ENCODE measurements at regions not wholly inside any gene's neighbourhood (a gene's known extent, or its start where the extent isn't known, plus 50 kb on each side); places are given as distances from the start of the nearest gene placed in this dataset.

DNA sequence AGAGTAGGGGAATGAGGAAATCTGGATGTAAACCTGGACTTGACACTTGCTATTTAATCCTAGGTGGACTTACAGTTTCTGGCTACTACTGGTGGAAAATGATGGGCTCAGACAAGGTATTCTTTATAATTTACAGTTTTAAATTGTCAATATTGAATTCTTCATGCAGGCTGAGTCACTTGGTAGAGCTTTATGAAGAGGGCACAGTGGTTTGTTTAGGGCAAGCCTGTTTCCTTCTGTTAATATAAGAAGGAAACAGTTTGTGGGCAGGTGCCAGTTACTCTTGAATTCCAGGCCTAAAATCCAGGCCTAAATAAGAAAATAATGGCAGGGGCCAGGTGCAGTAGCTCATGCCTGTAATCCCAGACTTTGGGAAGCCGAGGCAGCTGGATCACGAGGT, 355.8 kb upstream of the RGS6 start:
- H3K27ac Mint-ChIP-seq (ENCODE audit: low read depth) = no peak overlapping the region
- peaks cover 36% of the 10 kb centered on the region for H3K4me1 Mint-ChIP-seq

DNA sequence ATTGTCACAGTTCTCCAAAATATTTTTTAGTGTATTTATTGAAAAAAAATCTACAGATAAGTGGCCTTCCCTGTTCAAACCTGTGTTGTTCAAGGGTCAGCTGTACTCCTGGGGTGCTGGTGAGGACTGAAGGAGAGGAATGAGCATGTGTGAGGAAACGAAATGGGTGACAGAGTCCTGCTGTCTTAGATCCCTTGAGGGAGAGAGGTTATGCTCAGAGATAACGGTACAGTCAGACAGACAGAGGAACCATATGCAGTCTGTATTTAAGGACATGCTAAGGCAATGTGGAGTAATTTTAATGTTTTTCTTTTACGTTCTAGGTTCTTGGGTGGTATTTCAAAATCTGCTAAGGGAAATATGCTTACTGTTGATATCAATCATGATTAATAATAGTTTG, 352.9 kb upstream of the RGS6 start:
- no peak overlapping the region for H3K27ac Mint-ChIP-seq (ENCODE audit: low read depth)
- no peak for DNase-seq (ENCODE audit: low spot score in 2 of 2)

More for the DNA sequence above, 355.8 kb upstream of the RGS6 start:
- no peaks in the 10 kb centered on the region for H3K9me3 Mint-ChIP-seq
- no peaks in the 10 kb centered on the region for H3K27me3 Mint-ChIP-seq
- no peak for DNase-seq (ENCODE audit: low spot score in 2 of 2)
- ATAC-seq (replicated peaks; ENCODE audit: extremely low read depth, poor library complexity, severe bottlenecking) = no peak
- no peaks in the 10 kb centered on the region for H3K36me3 Mint-ChIP-seq (ENCODE audit: insufficient read depth)
- H3K4me3 Mint-ChIP-seq = no peak overlapping the region

DNA sequence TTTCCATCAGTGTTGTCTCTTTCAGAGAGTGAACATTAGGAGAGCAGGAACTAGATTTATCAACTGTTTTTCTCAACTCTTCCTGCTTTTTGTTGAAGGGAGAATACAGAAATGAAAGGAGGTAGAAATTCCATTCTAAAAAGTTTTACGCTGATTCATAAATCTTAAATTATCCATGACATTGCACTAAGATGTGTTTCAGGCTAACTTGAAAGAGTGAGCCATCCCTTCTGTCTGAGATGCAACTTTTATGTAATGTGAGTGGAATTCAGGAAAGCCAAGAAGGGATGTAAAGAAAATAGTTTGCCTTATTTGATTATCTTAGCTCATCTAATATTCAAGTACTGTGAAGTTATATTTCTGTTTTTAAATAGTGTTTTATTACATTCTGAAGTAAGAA, 349.5 kb upstream of the RGS6 start:
- Mint-ChIP-seq H3K4me1 (peaks cover 23% of the 10 kb centered on the region), H3K9me3 (no peaks in the 10 kb centered on the region)
- no peak for DNase-seq (ENCODE audit: low spot score in 2 of 2)

More for the DNA sequence above, 352.9 kb upstream of the RGS6 start:
- ATAC-seq (replicated peaks; ENCODE audit: extremely low read depth, poor library complexity, severe bottlenecking) = no peak
- Mint-ChIP-seq H3K4me3 (no peak overlapping the region), H3K4me1 (peaks cover 30% of the 10 kb centered on the region), H3K27me3 (no peaks in the 10 kb centered on the region), H3K9me3 (no peaks in the 10 kb centered on the region), H3K36me3 (ENCODE audit: insufficient read depth) (peaks cover 3% of the 10 kb centered on the region)

DNA sequence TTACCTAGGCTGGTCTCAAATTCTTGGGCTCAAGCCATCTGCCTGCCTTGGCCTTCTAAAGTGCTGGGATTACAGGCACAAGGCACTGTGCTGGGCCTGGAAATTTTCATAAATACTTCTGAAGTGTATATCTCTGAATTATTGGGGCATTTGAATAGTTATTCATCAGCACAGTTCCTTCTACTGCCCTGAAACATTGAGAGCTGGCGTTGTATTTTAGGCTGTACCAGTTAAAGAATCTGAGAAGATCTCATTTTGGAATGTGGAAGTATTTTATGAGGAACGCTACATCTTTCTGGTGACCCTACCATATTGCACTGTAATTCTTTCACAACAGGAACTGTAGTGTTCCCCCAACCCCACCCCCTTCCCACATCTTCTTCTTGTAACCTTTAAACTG, 349.0 kb upstream of the RGS6 start:
- DNase-seq (ENCODE audit: low spot score in 2 of 2) (no peak), ATAC-seq (replicated peaks; ENCODE audit: extremely low read depth, poor library complexity, severe bottlenecking) (no peak)
- H3K4me1 Mint-ChIP-seq = peaks cover 23% of the 10 kb centered on the region
- H3K9me3 Mint-ChIP-seq = no peaks in the 10 kb centered on the region
- H3K4me3 Mint-ChIP-seq = no peak overlapping the region
- H3K36me3 Mint-ChIP-seq (ENCODE audit: insufficient read depth) = peaks cover 5% of the 10 kb centered on the region
- no peaks in the 10 kb centered on the region for H3K27me3 Mint-ChIP-seq
- no peak overlapping the region for H3K27ac Mint-ChIP-seq (ENCODE audit: low read depth)

More for the DNA sequence above, 349.5 kb upstream of the RGS6 start:
- no peaks in the 10 kb centered on the region for H3K27me3 Mint-ChIP-seq
- ATAC-seq (replicated peaks; ENCODE audit: extremely low read depth, poor library complexity, severe bottlenecking) = no peak
- no peak overlapping the region for H3K27ac Mint-ChIP-seq (ENCODE audit: low read depth)
- H3K4me3 Mint-ChIP-seq = no peak overlapping the region
- peaks cover 4% of the 10 kb centered on the region for H3K36me3 Mint-ChIP-seq (ENCODE audit: insufficient read depth)

DNA sequence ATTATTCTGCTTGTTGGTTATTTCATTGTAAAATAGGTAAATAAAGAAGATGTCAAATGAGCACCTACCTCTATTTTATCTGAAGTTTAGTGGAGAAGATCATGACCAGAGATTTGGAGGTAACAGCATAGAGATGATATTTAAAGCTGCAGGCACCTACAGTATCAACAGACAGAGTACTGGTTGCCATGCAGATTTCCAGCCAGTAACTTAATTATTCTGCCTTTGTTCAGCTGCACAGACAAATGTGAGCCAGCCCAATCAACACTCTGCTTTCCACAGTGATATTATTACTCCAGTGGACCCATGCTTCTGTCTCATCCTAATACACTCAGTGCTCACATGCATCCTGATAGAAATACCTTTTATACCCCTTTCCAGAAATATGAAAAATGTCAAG, 348.5 kb upstream of the RGS6 start:
- DNase-seq (ENCODE audit: low spot score in 2 of 2) (no peak), ATAC-seq (replicated peaks; ENCODE audit: extremely low read depth, poor library complexity, severe bottlenecking) (no peak)
- no peak overlapping the region for H3K27ac Mint-ChIP-seq (ENCODE audit: low read depth)
- H3K27me3 Mint-ChIP-seq = no peaks in the 10 kb centered on the region
- no peak overlapping the region for H3K4me3 Mint-ChIP-seq
- peaks cover 23% of the 10 kb centered on the region for H3K4me1 Mint-ChIP-seq
- H3K9me3 Mint-ChIP-seq = no peaks in the 10 kb centered on the region
- H3K36me3 Mint-ChIP-seq (ENCODE audit: insufficient read depth) = peaks cover 5% of the 10 kb centered on the region

DNA sequence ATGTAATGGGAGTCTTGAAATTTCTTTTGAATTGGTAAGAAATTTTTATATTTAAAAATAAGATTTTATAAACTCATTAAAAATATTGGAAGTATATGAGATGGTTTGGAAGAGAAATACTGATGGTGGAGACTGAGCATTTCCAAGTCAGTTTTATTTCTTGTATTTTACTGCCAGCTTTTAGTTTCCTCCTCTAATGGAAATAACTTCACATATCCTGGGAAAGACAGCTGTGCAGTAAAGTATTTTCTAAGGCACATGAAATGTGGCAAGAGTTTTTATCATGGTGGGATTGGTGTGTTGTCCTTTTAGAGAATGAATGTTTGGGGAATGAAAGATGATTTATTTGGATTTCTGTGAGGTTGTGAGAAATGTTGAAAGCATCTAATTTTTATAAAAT, 346.9 kb upstream of the RGS6 start:
- peaks cover 5% of the 10 kb centered on the region for H3K36me3 Mint-ChIP-seq (ENCODE audit: insufficient read depth)
- H3K9me3 Mint-ChIP-seq = no peaks in the 10 kb centered on the region
- peaks cover 23% of the 10 kb centered on the region for H3K4me1 Mint-ChIP-seq
- ATAC-seq (replicated peaks; ENCODE audit: extremely low read depth, poor library complexity, severe bottlenecking) (no peak), DNase-seq (ENCODE audit: low spot score in 2 of 2) (no peak)
- no peak overlapping the region for H3K4me3 Mint-ChIP-seq
- H3K27me3 Mint-ChIP-seq = no peaks in the 10 kb centered on the region
- H3K27ac Mint-ChIP-seq (ENCODE audit: low read depth) = no peak overlapping the region

DNA sequence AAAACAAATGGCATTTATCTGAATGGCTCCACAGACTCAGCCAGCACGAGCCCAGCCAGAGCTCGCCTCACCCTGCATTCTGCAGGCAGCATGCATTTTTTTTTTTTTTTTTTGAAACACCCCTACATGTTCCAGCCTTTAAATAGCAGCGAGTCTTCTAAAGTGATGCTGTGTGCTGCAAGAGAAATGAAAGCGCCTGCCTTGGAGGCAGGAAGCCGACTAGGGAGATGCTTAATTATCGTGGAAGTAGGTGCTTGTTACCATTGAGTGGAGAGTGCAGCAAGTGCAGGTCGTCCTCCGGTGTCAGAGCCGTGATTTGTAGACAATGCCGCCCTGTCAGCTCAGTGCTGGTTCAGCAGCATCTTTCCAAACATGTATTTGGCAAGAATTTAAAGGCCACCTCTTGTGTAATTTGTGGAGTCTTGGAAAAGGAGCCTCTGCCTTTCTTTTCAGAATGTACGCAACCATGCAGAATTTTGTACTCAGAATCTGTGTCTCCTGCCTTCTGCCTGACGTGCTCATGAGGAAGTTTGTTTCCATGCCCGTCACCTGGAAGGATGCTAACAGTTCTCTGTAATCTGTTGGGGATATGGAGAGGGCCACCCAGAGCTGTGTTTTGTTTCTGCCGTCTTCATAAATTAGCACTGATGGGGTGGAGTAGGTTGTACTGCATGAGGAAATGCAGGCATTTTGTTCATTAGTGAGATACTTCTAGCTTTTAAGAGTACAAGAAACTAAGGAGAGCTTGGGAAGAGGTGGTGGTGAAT, 345.9 kb upstream of the RGS6 start:
- Mint-ChIP-seq H3K9me3 (no peaks in the 10 kb centered on the region), H3K27me3 (no peaks in the 10 kb centered on the region), H3K4me1 (peaks cover 23% of the 10 kb centered on the region), H3K4me3 (no peak overlapping the region), H3K36me3 (ENCODE audit: insufficient read depth) (peaks cover 5% of the 10 kb centered on the region), H3K27ac (ENCODE audit: low read depth) (no peak overlapping the region)
- DNase-seq (ENCODE audit: low spot score in 2 of 2) (no peak), ATAC-seq (replicated peaks; ENCODE audit: extremely low read depth, poor library complexity, severe bottlenecking) (no peak)

DNA sequence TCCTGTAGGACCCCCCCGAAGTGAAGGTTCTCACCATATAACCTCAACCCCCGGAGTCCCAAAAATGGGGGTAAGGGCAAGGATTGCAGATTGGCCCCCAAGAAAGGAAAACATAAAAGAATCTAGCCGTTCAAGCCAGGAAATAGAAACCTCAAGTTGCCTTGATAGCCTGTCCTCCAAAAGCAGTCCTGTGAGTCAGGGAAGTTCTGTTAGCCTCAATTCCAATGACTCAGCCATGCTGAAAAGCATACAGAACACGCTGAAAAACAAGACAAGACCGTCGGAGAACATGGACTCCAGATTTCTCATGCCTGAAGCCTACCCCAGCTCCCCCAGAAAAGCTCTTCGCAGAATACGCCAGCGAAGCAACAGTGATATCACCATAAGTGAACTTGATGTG, 344.2 kb upstream of the RGS6 start:
- Mint-ChIP-seq H3K4me1 (peaks cover 12% of the 10 kb centered on the region), H3K9me3 (no peaks in the 10 kb centered on the region), H3K27me3 (no peaks in the 10 kb centered on the region), H3K36me3 (ENCODE audit: insufficient read depth) (peaks cover 3% of the 10 kb centered on the region), H3K27ac (ENCODE audit: low read depth) (no peak overlapping the region), H3K4me3 (no peak overlapping the region)
- DNase-seq (ENCODE audit: low spot score in 2 of 2) = no peak
- no peak for ATAC-seq (replicated peaks; ENCODE audit: extremely low read depth, poor library complexity, severe bottlenecking)

DNA sequence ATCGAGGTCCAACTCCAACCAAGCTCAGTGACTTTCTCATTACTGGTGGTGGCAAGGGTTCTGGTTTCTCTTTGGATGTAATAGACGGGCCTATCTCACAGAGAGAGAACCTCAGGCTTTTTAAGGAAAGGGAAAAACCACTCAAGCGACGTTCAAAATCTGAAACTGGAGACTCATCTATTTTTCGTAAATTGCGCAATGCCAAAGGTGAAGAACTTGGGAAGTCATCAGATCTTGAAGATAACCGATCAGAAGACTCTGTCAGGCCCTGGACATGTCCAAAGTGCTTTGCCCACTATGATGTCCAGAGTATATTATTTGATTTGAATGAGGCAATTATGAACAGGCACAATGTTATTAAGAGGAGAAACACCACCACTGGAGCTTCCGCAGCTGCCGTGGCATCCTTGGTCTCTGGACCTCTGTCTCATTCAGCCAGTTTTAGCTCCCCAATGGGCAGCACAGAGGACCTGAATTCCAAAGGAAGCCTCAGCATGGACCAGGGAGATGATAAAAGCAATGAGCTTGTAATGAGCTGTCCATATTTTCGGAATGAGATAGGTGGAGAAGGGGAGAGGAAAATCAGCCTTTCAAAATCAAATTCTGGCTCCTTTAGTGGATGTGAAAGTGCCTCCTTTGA, 343.5 kb upstream of the RGS6 start:
- H3K27ac Mint-ChIP-seq (ENCODE audit: low read depth) = no peak overlapping the region
- H3K9me3 Mint-ChIP-seq = no peaks in the 10 kb centered on the region
- H3K4me1 Mint-ChIP-seq = peaks cover 11% of the 10 kb centered on the region
- no peak for DNase-seq (ENCODE audit: low spot score in 2 of 2)
- H3K36me3 Mint-ChIP-seq (ENCODE audit: insufficient read depth) = peaks cover 3% of the 10 kb centered on the region
- H3K4me3 Mint-ChIP-seq = no peak overlapping the region
- no peaks in the 10 kb centered on the region for H3K27me3 Mint-ChIP-seq
- no peak for ATAC-seq (replicated peaks; ENCODE audit: extremely low read depth, poor library complexity, severe bottlenecking)

DNA sequence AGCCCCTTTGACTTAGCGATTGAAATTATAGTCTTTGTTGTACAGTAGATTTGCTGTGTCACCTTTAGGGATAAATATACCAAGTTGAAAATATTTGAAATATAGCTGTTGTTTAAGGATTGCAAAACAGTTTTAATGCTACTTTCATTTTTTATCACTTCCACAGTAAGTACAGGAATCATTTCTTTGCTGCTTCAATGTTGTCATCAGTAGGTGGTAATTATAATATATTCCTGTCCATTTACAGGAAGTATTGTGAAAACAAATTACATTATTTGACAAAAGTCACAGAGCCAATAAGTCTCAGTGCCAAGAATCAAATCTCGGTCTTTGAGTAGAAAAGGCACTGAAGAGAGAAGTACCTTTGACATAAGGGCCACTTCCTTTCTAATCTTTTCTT, 342.6 kb upstream of the RGS6 start:
- H3K27me3 Mint-ChIP-seq = no peaks in the 10 kb centered on the region
- peaks cover 2% of the 10 kb centered on the region for H3K4me1 Mint-ChIP-seq
- H3K27ac Mint-ChIP-seq (ENCODE audit: low read depth) = no peak overlapping the region
- DNase-seq (ENCODE audit: low spot score in 2 of 2) (no peak), ATAC-seq (replicated peaks; ENCODE audit: extremely low read depth, poor library complexity, severe bottlenecking) (no peak)
- H3K9me3 Mint-ChIP-seq = no peaks in the 10 kb centered on the region
- H3K36me3 Mint-ChIP-seq (ENCODE audit: insufficient read depth) = peaks cover 1% of the 10 kb centered on the region
- no peak overlapping the region for H3K4me3 Mint-ChIP-seq

DNA sequence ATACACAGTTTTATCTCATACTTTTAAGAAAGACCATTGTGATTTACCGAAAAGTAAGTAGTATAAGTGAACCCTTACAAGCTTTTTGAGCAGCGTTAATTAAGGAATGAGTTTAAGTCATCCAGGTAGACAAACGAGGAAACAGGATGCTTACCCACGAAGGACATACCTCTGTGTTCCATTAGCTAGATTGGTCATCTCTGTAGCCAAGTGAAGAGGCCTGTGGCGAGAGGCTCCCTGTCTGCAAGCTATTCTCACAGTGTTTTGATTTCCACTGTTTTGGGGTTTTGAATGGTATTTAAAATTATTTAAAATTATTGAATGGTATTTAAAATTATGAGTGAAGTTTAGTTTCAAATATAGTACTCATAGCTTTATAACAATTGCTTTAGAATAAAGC, 342.1 kb upstream of the RGS6 start:
- Mint-ChIP-seq H3K36me3 (ENCODE audit: insufficient read depth) (peaks cover 1% of the 10 kb centered on the region), H3K4me3 (no peak overlapping the region), H3K4me1 (no peaks in the 10 kb centered on the region), H3K27me3 (no peaks in the 10 kb centered on the region), H3K9me3 (no peaks in the 10 kb centered on the region), H3K27ac (ENCODE audit: low read depth) (no peak overlapping the region)
- no peak for DNase-seq (ENCODE audit: low spot score in 2 of 2)
- no peak for ATAC-seq (replicated peaks; ENCODE audit: extremely low read depth, poor library complexity, severe bottlenecking)

DNA sequence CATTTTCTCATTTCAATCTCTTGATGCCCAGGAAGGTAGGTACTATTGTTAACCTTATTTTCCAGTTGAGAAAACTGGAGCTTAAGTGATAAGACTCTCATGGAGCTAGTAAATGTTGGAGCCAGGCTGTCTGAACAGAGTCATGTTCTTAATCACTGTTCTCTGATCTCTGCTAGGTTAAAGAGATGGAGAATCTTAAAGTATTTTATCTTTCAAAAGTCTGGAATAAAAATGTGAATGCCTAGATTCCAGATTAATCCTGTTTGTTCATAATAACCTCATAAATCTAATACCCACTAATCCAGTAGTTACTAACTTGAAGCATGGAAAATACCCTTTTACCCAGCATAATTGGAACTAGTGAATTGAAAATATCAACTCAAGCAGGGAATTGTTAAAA, 341.0 kb upstream of the RGS6 start:
- Mint-ChIP-seq H3K4me1 (peaks cover 4% of the 10 kb centered on the region), H3K27me3 (no peaks in the 10 kb centered on the region), H3K27ac (ENCODE audit: low read depth) (no peak overlapping the region), H3K4me3 (no peak overlapping the region), H3K9me3 (no peaks in the 10 kb centered on the region), H3K36me3 (ENCODE audit: insufficient read depth) (peaks cover 1% of the 10 kb centered on the region)
- no peak for ATAC-seq (replicated peaks; ENCODE audit: extremely low read depth, poor library complexity, severe bottlenecking)
- no peak for DNase-seq (ENCODE audit: low spot score in 2 of 2)

DNA sequence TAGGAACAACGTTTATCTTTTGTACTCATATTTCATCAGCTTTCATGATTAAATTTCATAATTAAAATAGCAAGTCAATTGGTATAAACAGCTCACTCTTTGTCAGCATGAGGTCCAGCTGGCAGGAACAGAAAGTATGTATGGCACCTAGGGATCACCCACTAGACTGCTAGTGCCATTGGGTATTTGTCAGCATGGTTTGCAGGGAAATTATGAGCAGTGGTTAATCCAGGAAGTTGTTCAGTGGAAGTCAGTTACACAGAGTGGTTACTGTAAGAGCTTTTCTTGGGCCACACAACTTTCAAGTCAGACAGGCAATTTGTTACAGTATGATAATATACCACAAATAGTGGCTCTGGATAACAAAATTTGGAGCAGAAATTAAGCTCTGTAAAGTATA, 340.3 kb upstream of the RGS6 start:
- no peaks in the 10 kb centered on the region for H3K27me3 Mint-ChIP-seq
- H3K9me3 Mint-ChIP-seq = no peaks in the 10 kb centered on the region
- no peak for DNase-seq (ENCODE audit: low spot score in 2 of 2)
- ATAC-seq (replicated peaks; ENCODE audit: extremely low read depth, poor library complexity, severe bottlenecking) = peak; percentile 46
- peaks cover 4% of the 10 kb centered on the region for H3K4me1 Mint-ChIP-seq
- peak overlapping the region; percentile 6 for H3K27ac Mint-ChIP-seq (ENCODE audit: low read depth)
- no peak overlapping the region for H3K4me3 Mint-ChIP-seq
- H3K36me3 Mint-ChIP-seq (ENCODE audit: insufficient read depth) = peaks cover 1% of the 10 kb centered on the region
